H1 (cell line): ENCODE measurements at regions not wholly inside any gene's neighbourhood (a gene's known extent, or its start where the extent isn't known, plus 50 kb on each side); places are given as distances from the start of the nearest gene placed in this dataset.

Experiments
- ATF3 ChIP-seq: IDR thresholded peaks from 2 replicates; pipeline ENCODE4 v1.6.1; 2011; ENCODE audit warnings: low read depth, mild to moderate bottlenecking, low read length; ENCODE audit not compliant: insufficient read depth
- CBX8 ChIP-seq: fragments of 300-800, 300-1000 bp; sonication (generic); IDR thresholded peaks from 2 replicates; pipeline ENCODE4 v1.7.1; 2016; ENCODE audit warnings: low read depth, low read length, borderline replicate concordance
- CTCF ChIP-seq, 3 experiments: IDR thresholded peaks; 1 replicate in 2 of 3; 2 replicates in 1 of 3; pipeline versions ENCODE4 v1.5.1 to v1.6.1; 2011; ENCODE audit warnings: low read length in 3 of 3, mild to moderate bottlenecking in 3 of 3, inconsistent platforms in 2 of 3, low read depth in 1 of 3, moderate library complexity in 1 of 3; ENCODE audit not compliant: insufficient read depth in 1 of 3; ENCODE audit errors: control extremely low read depth in 1 of 3
- ZNF274 ChIP-seq: IDR thresholded peaks from 2 replicates; pipeline ENCODE4 v1.7.0; 2012; ENCODE audit warnings: low read length, borderline replicate concordance; ENCODE audit errors: extremely low read depth

GRCh38 chr21:16071761-16072160, 342.0 kb downstream of the USP25 start:
- TF ChIP-seq ZNF274 (no peak), CBX8 (no peak), CTCF (IDR thresholded peaks at IDR 0.05; ENCODE audit: control extremely low read depth in 1 of 3, insufficient read depth in 1 of 3, low read depth in 1 of 3, low read length in 3 of 3) (no peak), ATF3 (no peak)
